ENCODE measurements at regions not wholly inside any gene's neighbourhood (a gene's known extent, or its start where the extent isn't known, plus 50 kb on each side); places are given as distances from the start of the nearest gene placed in this dataset.
"Not testable (repeated sequence)": the region's sequence is repeated elsewhere in the genome, so short reads cannot be mapped to it uniquely, and the experiment has no call there.

- no peak for DNase-seq (ENCODE audit: low read depth in 2 of 2)
Measured at GRCh38 chrX:128973033-128973432, 550.3 kb downstream of the SMARCA1 start.

- DNase-seq (ENCODE audit: low read depth in 2 of 2): no peak
Measured at GRCh38 chrX:128961290-128961689, 562.0 kb downstream of the SMARCA1 start.

DNA sequence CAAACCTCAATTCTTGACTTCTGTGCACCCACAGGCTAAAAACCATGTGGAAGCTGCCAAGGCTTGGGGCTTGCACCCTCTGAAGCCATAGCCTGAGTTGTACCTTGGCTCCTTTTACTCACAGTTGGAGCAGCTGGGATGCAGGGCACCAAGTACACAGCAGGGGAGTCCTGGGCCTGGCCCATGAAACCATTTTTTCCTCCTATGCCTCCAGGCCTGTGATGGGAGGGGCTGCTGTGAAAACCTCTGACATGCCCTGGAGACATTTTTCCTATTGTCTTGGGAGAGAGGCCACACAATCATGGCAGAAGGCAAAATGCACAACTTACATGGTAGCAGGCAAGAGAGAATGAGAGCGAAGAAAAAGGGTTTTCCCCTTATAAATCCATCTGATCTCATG, 568.6 kb downstream of the SMARCA1 start:
- not testable (repeated sequence) for DNase-seq (ENCODE audit: low read depth in 2 of 2)

DNA sequence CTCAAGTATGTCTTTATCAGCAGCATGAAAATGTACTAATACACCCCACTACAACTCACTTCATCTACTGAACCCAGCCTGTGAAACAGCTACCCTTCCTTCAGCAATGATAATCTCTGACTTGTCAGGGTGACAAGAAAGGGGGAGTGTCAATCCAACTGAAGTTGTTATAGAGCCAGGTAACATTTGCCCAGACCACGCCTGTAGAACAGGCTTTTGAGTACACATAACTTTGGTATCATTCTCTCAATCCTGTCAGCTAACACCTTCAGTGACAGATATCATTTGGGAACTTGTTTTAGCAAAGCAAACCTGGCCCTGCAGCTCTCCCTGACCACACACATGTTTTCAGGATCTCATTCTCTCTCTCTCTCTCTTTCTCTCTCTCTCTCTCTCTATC, 592.2 kb downstream of the SMARCA1 start:
- DNase-seq (ENCODE audit: low read depth in 2 of 2): no peak

DNA sequence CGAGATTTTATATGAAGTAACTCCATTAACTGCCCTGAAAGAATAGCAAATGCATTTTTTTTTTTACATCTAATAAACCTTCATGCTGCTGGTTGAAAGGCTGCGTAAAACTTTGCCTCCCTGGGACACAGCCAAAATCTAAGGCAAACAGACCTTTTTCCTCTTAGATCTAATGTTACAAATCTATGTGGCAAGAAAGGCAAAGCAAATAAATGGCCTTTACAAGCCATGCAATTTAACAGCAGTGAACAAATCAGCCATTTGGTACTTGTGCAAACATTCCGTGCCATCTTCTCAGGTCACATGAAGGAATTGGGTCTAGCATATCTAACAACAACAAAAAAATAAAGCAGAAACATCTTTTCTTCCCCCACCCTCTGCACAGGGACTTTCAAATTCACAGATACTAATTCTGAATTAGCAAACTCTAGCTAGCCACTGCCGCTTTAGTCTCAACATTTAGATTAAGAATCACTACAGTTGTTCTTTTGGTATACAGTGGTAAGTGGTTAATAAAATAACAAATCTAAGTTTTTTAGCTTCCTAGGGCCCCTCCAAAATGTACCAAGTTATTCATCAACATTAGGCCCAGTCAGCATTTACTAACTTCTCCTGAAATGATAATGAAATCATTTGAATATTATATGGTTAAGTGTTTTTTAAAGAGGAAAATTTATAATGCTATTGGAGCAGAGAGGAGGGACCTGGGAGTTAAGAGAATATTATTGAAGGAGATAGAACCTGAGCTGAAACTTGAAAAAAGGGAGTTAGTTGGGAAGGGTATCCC, 593.8 kb downstream of the SMARCA1 start:
- no peak for DNase-seq (ENCODE audit: low read depth in 2 of 2)

GRCh38 chrX:128928636-128929035, 594.7 kb downstream of the SMARCA1 start:
- no peak for DNase-seq (ENCODE audit: low read depth in 2 of 2)

DNA sequence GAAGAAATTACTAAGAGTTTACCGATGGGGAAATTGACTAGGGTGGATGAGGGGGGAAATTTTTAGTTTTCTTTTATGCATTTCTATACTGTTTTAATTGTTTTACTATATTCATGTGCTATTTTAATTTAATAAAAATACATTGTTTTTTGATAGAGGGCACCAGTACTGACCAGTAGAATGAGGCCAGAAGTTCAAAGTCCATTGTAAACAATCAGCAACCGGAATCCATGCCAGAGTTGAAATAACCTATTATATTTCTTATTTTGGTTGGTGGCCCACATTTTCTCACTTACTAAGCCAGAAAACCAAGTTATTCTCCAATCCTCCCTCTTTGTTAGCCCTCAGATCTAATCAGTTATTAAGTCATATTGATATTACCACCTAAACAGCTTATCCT, 595.9 kb downstream of the SMARCA1 start:
- DNase-seq (ENCODE audit: low read depth in 2 of 2): no peak

DNA sequence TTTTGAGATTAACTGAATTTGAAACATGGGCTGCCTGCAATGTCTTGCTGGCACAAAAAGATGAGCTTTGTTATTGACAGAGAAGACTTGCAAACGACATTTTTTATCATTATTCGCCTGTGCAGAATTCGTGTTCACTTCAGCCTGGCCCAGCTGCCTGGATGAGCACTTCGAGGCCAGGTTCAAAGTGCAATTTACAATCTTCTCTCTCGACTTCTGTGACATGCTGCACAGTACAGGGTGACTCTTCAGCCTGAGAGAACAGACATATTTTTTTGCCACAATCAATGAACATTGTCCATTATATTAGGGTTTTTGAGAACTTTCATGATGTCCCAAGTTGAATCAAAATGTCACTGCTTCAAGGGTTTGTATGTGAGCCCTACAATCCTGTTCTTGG, 616.5 kb downstream of the SMARCA1 start:
- no peak for DNase-seq (ENCODE audit: low read depth in 2 of 2)

DNA sequence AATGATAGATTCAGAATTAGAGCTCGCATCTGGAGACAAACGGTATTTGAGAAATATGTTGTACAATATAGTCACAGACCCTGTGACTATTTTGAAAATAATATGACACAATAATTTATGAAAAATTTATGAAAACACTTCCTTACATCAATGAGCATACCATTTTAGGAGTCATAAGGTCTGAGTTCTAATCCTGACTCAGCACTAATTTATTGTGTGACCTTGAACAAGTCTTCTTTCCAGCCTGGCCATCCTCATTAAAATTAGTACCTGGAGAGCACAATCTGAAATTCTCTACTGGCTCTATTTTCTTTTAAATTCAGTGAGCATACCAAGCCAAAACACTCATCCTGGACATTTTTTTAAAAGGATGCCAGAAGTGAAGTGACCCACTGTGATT, 622.3 kb downstream of the SMARCA1 start:
- DNase-seq (ENCODE audit: low read depth in 2 of 2): no peak

- DNase-seq (ENCODE audit: low read depth in 2 of 2): no peak
Measured at GRCh38 chrX:128897621-128898020, 625.7 kb downstream of the SMARCA1 start.

- DNase-seq (ENCODE audit: low read depth in 2 of 2): no peak
Measured at GRCh38 chrX:128891554-128891953, 631.7 kb downstream of the SMARCA1 start.

- no peak for DNase-seq (ENCODE audit: low read depth in 2 of 2)
Measured at GRCh38 chrX:128884430-128884829, 638.9 kb downstream of the SMARCA1 start.

- no peak for DNase-seq (ENCODE audit: low read depth in 2 of 2)
Measured at GRCh38 chrX:128883650-128884049, 639.6 kb downstream of the SMARCA1 start.

DNA sequence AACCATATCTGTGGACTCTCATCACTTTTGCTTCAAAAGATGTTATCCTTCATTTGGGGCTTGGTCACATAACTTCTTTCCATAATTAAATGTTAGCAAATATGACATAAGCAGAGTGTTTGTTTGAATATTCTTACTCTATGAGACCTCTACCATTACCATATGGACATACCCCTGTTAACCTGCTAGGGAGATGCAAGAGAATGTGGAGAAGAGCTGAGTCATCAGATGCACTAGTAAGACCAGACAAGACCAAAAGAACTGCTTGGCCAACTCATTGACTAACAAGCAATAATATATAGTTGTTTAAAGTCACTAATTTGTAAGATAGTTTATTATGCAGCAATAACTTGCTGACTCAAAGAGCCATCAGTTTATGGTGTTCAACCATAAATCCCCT, 652.9 kb downstream of the SMARCA1 start:
- DNase-seq (ENCODE audit: low read depth in 2 of 2): no peak

DNA sequence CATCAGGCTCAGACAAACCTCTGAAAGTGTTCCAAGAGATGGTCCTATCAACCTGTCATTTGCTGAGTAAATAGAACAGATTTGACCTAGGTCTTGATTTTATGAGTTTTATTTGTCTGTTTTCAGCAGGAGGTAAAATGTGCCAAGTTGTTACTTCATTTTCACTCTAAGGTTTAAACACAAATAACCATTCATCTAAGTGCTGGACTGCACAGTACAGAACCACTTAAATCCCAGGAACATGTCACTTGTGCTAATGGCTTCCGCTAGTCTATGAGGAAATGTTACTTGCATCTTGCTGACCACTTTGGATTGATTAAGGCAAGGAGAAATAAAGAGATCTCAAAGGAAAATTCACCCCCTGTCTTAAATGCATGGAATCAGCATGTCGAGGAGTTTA, 660.7 kb downstream of the SMARCA1 start:
- DNase-seq (ENCODE audit: low read depth in 2 of 2): no peak

- no peak for DNase-seq (ENCODE audit: low read depth in 2 of 2)
Measured at GRCh38 chrX:128848374-128848773, 674.9 kb downstream of the SMARCA1 start.

- no peak for DNase-seq (ENCODE audit: low read depth in 2 of 2)
Measured at GRCh38 chrX:128846385-128846784, 676.9 kb downstream of the SMARCA1 start.

DNA sequence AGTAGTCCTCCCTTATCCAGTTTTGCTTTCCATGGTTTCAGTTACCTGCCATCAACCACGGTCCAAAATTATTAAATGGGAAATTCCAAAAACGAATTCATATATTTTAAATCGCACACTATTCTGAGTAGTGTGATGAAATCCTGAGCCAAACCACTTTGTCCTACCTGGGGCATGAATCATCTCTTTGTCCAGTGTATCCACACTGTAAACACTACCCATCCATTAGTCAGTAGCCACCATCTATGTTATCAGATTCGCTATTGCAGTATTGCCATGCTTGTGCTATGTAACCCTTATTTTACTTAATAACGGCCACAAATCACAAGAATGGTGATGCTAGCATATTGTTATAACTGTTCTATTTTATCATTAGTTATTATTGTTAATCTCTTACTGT, 704.6 kb downstream of the SMARCA1 start:
- no peak for DNase-seq (ENCODE audit: low read depth in 2 of 2)

DNA sequence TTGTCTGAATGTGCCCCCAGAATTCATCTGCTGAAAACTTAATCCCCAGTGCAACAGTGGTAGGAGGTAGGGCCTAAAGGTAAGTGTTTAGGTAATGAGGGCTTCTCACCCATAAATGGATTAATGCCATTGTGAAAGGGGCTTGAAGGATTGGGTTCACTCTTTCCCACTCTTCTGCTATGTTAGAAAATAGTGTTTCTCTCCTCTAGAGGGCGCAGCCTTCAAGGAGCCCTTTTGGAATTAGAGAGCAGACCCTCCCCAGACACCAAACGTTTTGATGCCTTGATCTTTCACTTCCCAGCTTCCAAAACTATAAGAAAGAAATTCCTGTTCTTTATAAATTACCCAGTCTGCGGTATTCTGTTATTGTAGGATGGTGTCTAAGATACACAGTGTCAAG, 706.4 kb downstream of the SMARCA1 start:
- no peak for DNase-seq (ENCODE audit: low read depth in 2 of 2)

GRCh38 chrX:128807367-128807766, 715.9 kb downstream of the SMARCA1 start:
- DNase-seq (ENCODE audit: low read depth in 2 of 2): no peak

DNA sequence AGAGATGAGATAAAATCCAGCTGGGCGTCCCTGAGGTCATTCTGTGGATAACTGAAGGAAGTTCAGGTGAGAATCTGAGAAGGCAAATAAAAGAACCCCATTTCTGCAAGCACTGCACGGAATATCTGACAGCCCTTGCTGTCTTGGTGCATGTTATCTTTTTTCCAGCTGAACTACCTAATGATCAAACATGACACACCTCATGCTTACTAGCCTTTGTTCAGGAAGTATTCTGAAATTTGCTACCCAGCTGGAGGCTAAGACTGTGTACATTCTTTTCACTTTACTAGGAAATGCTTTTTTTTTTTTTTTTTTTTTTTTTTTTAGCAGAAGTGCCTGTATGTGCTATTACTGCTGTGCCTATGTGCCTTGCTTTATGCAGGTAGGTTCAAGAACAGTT, 718.1 kb downstream of the SMARCA1 start:
- no peak for DNase-seq (ENCODE audit: low read depth in 2 of 2)

- DNase-seq (ENCODE audit: low read depth in 2 of 2): no peak
Measured at GRCh38 chrX:128804828-128805227, 718.5 kb downstream of the SMARCA1 start.

DNA sequence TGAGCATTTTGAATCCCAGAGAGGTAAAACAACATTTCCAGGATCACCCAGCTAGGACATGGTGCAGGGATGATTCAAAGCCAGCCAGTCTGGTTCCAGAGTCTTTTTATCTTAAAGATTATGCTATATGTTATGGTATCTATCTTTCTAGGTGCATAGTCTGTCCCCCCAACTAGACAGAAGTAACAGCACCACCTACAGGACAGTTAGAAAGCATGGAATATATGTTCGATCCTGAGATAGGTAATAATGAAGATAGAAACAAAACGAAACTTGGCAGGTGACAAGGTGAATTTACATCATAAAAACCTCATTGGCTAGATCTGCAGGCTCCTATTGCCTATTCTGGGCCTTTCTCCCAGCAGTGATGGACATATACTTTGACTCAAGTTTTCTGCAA, 723.2 kb downstream of the SMARCA1 start:
- DNase-seq (ENCODE audit: low read depth in 2 of 2): no peak

GRCh38 chrX:128783139-128783538, 730.9 kb upstream of the ACTRT1 start:
- not testable (repeated sequence) for DNase-seq (ENCODE audit: low read depth in 2 of 2)
